ENCODE measurements at regions not wholly inside any gene's neighbourhood (a gene's known extent, or its start where the extent isn't known, plus 50 kb on each side); places are given as distances from the start of the nearest gene placed in this dataset.
"Not testable (repeated sequence)": the region's sequence is repeated elsewhere in the genome, so short reads cannot be mapped to it uniquely, and the experiment has no call there.

GRCh38 chr2:87415586-87416265 is 332.2 kb upstream of the PLGLB2 start:
- DNase-seq = not testable (repeated sequence)

- not testable (repeated sequence) for DNase-seq
Observed at GRCh38 chr2:87416266-87416592, 331.7 kb upstream of the PLGLB2 start.

GRCh38 chr2:87417147-87417546 is 330.7 kb upstream of the PLGLB2 start:
- DNase-seq = not testable (repeated sequence)

- DNase-seq = not testable (repeated sequence)
Observed at GRCh38 chr2:87417742-87418567, 329.9 kb upstream of the PLGLB2 start.

GRCh38 chr2:87418823-87419822 is 328.8 kb upstream of the PLGLB2 start:
- not testable (repeated sequence) for DNase-seq

GRCh38 chr2:87419980-87420379 is 327.9 kb upstream of the PLGLB2 start:
- DNase-seq = not testable (repeated sequence)

- not testable (repeated sequence) for DNase-seq
Observed at GRCh38 chr2:87420954-87421353, 326.9 kb upstream of the PLGLB2 start.

- not testable (repeated sequence) for DNase-seq
Observed at GRCh38 chr2:87423796-87424762, 323.8 kb upstream of the PLGLB2 start.

- DNase-seq = not testable (repeated sequence)
Observed at GRCh38 chr2:87424763-87425154, 323.1 kb upstream of the PLGLB2 start.

GRCh38 chr2:87425191-87425590 is 322.7 kb upstream of the PLGLB2 start:
- DNase-seq = not testable (repeated sequence)

- not testable (repeated sequence) for DNase-seq
Observed at GRCh38 chr2:87425717-87426116, 322.2 kb upstream of the PLGLB2 start.

- DNase-seq = not testable (repeated sequence)
Observed at GRCh38 chr2:87428452-87429130, 319.3 kb upstream of the PLGLB2 start.

- not testable (repeated sequence) for DNase-seq
Observed at GRCh38 chr2:87429206-87429930, 318.5 kb upstream of the PLGLB2 start.

GRCh38 chr2:87429931-87430275 is 318.0 kb upstream of the PLGLB2 start:
- DNase-seq = not testable (repeated sequence)

- DNase-seq = not testable (repeated sequence)
Observed at GRCh38 chr2:87431051-87431450, 316.8 kb upstream of the PLGLB2 start.

- not testable (repeated sequence) for DNase-seq
Observed at GRCh38 chr2:87432711-87433453, 315.0 kb upstream of the PLGLB2 start.

GRCh38 chr2:87436007-87436406 is 311.9 kb upstream of the PLGLB2 start:
- DNase-seq = not testable (repeated sequence)

GRCh38 chr2:87437701-87438260 is 310.1 kb upstream of the PLGLB2 start:
- not testable (repeated sequence) for DNase-seq

GRCh38 chr2:87438780-87439454 is 309.0 kb upstream of the PLGLB2 start:
- DNase-seq = not testable (repeated sequence)

Measured in central memory CD4-positive, alpha-beta T cell (primary cell).